HUDEP-2 (cell line): ENCODE measurements at regions not wholly inside any gene's neighbourhood (a gene's known extent, or its start where the extent isn't known, plus 50 kb on each side); places are given as distances from the start of the nearest gene placed in this dataset.

Source experiments
- DNase-seq, 76 experiments: peaks; one replicate each; lab custom pipeline; 2025; ENCODE audit not compliant: unreplicated experiment in 76 of 76; lab: John Stamatoyannopoulos, UW

DNA sequence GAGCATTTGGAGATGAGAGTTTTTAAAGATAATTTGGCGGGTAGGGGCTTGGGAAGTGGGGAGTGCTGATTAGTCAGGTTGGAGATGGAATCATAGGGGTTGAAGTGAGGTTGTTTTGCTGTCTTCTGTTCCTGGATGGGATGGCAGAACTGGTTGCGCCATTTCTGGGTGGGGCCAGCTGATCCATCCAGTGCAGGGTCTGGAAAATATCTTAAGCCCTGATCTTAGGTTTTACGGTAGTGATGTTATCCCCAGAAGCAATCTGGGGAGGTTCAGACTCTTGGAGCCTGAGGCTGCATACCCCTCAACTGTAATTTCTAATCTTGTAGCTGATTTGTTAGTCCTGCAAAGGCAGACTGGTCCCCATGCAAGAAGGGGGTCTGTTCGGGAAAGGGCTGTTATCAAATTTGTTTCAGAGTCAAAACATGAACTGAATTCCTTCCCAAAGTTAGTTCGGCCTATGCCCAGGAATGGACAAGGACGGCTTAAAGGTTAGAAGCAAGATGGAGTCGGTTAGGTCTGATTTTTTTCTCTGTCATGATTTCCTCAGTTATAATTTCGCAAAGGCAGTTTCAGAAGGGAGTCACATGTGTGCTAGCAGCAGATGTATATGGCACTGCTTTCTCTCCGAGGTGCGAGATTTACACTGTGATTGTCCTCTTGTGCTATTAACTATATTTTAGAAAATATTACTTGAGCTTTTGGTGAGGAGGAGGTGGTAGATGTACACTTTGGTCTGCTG is 540.4 kb downstream of the EDEM1 start:
- DNase-seq: no peak

DNA sequence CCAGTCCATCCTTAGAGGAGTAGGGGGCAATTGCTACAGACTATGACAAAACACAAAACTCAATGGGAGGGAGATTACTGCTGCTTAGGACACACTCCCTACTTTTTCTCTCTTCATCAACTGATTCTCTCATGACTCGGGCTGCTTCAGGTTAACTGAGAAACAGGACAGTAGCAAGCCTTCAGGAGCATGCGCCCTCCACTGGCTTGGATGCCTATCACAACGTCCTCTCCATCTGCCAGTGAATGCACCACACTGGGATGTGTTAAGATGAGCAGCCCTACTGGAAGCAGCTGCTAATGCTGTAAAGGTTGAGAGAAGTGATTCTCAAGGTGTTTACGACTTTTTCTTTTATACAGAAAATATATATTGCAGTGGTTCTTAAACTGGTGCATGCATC is 542.3 kb downstream of the EDEM1 start:
- no peak for DNase-seq

DNA sequence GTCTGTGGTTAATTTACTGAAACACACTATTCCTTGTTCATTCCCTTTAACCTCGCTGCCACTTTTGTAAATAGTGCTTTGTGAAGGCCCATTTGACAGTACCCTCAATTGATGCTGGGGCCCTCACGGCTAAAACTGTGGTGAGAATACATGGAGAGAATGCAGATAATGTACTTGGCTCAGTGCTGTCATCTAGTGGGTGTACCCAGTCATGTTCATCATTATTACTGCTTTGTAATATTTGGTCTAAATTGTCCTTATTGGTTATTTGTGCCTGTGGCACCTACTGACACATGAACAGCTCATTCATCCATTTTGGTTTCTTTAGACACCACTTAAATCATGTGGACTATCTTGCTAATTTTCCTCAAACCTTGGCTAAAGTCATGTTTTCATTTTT is 543.6 kb downstream of the EDEM1 start:
- DNase-seq: peak in 11 of 76 experiments; percentile 3 to 31 (median 12)

DNA sequence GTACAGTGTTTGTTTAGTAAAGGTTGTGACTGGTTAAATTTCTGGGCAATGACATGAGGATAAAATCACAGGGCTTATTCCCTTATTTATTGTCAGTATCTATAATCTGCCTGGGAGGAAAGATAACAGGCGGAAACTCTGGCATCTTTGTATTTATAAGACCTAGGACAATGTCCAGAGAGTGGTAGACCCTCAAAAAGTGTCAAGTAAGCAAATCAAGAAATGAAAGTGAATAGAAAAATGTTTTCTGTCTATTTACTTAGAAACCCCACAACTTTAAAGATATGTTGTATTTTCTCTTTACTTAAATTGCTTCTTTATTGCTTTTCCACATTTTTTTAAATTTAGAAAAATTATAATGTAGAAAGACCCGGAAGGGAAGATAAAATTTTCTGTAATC is 544.6 kb downstream of the EDEM1 start:
- no peak for DNase-seq

DNA sequence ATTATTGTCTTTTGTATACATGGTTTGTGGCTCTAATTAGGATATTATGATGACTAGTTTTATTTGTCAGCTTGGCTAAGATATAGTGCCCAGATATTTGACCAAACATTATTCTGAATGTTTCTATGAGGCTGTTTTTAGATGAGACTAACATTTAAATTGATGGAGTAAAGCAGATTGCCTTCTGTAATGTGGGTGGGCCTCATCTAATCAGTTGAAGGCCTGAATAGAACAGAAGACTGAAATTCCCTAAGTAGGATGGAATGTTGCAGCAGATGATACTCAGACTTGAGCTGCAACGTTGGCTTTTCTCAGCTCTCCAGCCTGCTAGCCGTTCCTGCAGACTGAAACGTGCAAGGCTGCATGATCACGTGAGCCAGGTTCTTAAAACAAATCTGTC is 546.5 kb downstream of the EDEM1 start:
- DNase-seq: no peak

DNA sequence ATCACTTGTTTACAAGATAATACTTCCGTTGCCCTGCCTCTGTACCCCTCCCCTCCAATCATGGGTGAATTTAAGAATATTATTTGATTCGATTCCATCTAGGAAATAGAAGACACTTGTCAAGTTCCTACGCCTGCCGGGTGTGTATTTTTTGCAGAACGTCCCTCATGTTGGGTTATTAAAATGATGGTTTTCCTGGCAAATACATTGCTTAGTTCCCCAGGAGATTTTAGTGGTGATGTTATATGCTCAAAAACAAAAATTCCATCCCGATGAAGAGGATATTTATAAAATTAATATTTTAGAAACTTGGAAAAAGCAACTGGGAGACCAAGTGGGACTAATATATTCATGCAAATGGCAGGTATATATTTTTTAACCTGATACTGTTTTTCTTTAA is 548.4 kb downstream of the EDEM1 start:
- DNase-seq: no peak

DNA sequence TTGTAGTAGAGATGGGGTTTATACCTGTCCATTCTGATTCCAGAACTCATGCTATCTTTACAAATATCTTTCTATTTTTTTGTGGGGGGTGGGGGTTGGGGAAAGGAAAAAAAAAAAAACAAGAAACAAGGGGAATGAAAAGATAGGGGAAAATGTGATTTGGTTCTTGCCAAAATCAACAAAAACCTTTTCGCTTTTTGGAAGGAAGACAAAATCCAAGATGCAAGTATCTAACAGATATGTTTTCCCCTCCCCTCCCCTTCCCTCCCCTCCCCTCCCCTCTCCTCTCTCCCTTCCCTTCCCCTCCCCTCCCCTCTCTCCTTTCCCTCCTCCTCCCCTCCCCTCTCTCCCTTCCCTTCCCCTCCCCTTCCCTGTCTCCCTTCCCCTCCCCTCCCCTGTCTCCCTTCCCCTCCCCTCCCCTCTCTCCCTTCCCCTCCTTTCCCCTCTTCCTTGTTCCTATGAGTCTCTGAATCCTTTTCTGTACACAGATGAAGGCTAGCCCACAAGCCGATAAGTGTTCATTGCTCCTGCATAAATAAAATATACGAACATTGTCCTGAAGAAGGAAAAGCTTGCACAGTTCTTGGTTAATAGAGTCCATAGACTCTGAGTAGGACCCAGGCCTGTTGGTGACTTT is 551.9 kb downstream of the EDEM1 start:
- no peak for DNase-seq

DNA sequence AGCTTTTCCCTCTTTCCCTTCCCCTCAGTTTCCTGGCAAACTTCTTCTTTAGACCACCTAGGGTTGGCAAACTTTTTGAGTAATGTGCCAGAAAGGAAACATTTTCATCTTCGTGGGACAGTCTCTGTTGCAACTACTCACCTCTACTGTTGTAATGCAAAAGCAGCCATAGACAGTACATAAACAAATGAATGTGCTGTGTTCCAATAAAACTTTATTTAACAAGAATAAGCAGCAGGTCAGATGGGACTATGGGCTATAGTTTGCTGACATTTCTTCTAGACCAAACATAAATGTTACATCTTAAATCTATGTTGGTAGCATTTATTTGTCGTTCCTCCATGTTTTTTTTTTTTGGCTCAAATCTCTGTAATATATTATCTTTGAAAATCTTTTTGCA is 552.4 kb downstream of the EDEM1 start:
- DNase-seq: no peak

DNA sequence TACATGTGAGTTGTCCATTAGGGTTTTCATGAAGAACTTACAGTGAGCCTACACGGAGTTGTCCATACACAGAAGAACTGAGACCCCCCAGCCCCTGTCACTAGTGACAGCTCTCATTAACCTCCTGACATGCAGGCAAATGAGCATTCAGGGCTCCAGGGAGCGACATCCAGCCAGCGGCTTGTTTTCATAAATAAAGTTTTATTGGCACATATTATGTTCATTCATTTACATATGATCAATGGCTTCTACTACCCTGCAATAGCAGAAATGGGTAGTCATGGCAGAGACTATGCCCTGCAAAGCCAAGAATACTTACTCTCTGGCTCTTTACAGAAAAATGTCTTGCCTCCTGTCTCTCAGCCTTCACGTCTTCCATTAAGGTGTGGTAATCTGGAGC is 553.5 kb downstream of the EDEM1 start:
- DNase-seq: no peak

DNA sequence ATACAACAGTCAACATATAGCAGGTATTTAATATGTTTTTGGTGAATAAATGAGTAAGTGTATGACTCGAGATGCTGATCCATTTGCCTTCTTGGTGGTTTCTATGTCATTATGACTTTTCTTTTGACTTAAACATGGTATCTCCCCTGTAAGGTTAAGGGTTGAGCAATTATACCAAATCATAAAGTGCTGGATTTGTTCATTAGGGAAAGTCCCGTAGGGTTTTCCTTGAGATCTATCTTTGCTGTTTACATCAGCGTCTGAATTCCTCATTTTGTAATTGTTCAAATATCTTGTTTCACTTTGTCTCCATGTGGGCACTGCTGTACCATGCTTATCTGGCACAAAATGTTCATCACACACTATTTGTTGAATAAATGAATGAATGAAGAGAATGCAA is 562.6 kb downstream of the EDEM1 start:
- DNase-seq: no peak

DNA sequence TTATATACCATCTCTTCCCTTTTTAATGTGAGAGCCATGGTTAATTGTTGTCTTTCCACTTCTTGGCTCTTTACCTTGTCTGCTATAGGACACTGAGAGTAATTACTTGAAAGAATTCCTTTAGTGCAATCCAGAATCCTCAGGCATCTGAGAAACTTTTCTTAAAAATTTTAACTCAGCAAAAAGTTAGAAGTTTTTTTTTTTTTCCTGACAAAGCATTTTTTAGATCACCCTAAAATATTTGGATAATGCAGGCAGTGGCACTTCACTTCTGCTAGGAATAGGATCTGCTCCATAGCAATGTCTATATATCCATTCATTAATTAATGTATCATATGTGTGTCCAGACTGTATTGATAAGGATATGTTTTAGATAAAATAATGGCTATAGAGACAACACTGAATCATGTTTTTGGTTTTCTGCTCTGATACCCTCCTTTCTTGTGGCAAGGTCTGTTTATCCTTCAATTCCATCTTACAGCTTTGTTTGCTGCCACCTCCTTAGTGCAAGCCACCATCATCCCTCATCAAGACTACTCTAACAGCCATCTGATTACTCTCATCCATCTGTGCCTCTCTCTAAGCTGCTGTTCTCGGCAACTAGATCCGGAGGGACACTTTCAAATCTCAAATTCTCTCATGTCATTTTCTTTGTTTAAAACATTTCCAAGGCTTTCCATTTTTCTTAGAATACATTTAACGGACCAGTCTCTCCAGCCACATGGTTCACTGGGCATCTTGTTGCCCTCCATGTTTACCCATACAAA is 563.5 kb downstream of the EDEM1 start:
- DNase-seq: no peak

DNA sequence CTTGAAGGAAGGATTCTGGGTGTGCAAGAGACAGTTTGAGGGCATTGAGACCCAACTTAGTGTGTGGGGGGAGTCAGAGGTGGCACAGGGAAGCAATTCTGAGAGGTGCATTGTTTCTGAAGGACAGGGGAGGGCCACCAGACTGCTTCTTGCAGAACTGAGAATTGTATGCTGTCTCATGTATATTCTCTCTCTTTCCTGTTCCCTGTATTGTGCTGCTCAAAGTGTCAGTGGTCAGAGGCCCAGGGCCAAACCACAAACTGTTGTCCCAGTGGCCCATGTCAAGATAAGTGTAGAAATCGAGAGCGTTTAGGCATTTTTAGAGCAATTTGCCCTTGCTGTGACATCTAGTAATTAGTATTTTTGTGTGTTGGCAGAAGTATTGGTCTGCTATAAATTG is 567.1 kb downstream of the EDEM1 start:
- peak in 65 of 76 experiments; percentile 3 to 79 (median 38) for DNase-seq

DNA sequence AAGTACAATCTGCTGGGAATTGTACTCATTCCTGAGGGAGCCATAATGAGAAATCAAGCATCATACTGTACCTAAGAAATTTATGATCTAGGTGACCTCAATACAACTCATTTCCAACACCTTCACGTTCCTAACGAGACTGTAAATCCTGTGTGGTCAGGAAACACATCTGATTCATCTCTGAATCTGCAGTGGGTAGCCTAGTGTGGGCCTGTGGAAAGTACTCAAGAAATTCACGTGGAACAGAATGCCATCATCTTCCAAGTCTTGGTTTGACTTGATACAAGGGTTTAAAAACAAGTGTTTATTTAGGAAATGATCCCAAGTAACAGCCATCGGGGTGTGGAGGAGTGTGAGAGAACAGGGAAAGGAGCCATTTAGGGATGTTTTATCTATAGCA is 568.9 kb downstream of the EDEM1 start:
- no peak for DNase-seq

DNA sequence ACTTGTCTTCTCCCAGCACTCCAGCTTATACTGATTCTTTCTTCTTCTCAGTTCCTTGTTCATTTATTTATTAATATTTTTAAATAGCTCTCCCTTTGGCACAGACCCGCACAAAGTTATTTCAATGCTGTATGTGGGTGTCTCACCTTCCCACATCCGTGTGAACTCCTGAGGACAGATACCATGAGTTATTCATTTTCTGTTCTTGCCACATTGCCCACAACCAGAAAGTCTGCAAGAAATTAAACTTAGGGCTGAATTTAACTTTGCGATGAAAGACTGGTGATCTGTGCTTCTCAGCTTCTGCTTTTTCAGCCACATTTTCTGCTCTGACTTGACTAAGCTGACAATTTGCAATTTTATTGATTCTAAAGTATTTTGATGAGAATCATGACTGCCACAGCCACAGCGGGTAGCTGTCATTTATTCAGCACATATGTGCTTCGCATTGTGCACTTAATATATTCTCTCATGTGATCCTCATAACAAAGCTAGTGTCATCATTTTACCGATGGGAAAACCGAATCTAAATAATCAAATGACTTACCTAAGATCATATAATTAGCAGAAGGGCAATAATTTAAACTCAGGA is 569.8 kb downstream of the EDEM1 start:
- no peak for DNase-seq

DNA sequence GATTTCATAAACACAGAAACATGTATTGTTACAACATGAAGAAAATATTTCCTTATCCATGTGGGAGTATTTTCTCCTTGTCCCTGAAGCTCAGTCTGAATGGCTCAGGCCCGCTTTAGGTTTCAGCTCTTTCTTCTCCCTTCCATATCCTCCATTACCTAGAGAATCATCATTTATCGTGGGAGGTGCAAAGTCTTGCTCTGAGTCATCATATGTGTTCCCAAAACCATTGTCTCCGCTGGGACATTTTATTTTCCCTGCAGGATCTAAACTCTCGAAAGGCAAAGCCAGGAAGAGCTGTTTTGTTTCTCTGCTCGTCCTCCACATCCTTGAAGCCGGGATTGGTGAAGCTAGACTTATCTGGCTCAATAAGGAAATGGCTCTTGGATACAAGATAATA is 571.2 kb downstream of the EDEM1 start:
- DNase-seq: no peak

DNA sequence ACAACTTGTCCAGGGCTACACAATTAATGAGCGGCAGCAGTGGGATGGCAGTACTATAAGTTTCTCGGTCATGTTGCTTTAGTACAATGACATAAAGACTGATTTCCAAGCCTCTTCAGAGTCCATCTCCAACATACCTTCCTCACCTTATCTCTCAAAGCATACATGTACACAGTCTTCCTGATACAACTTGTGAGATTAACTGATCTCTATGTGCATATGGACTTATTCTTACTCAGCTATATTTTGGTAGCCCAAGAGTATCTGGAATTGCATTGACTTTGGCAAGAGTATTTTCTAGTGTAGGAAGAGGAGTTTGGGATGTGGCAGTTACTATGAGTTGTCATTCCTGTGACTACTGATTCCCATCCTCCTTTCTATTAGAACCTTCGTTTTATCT is 575.0 kb downstream of the EDEM1 start:
- no peak for DNase-seq

DNA sequence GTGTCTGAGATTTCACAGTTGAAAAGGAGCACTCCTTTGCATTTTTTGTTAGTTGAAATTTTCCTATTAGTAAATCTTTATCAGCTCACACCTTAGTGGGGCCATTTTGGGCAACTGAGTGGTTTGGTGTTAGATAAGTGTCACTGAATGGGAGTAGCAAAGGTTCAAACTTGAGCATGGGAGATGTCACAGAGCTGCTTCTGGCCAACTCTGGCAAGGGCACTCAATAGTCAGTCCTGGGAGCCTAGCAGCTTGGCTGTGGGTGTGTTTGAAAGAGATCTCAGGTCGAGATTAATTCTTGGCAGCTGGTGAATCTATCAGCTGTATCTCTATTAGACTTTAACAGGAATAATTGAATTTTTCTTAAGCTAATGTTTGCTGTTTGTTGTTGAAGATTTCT is 579.3 kb downstream of the EDEM1 start:
- peak in 44 of 76 experiments; percentile 1 to 72 (median 28) for DNase-seq

DNA sequence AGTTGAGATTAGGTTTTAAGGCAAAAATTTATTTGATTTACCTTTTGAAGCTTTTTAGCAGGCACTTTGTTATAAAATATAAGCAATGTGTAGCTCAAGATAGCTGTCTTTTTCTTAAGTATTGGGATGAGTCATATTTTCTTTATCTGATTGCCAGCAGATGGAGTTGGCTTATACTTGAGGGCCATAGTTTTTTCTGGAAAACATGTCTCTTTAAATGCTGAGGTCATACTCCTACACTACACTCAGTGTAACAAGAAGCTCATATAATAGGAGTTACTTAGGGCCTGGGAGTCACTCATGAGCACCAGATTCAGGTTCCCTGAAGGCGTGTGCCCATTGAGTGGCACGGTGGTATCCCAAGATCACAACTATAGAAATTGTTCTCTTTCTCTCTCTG is 579.8 kb downstream of the EDEM1 start:
- DNase-seq: peak in 29 of 76 experiments; percentile 5 to 75 (median 32)

DNA sequence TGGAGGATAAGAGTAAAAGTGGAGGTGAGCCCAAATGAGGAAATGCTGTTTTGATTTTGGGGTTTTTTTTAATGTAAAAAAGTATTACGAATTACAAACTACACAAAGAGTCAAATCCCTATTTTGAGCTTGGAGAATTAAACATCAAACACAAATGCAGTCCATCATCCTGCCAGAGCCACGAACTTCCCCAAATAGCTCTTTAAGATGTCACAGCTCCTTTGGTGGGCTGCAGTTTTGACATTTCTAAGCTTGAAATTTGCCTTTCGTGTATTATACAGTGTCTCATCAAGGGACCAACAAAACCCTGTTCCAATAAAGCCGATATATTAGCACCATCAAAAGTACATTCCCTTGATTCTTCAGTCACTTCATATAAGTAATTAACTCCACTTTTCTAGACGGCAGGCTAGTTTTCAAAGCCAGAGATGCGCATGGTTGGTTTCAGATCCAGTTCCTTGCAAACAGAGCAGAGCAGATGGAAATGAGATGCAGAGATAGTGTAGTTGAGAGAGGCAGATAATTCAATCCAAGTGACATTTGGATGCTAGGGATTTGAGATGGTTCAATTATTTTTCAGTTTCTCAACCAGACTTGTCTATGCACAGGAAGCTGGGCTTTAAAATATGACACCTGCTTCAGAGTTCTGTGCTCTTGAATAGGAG is 580.9 kb downstream of the EDEM1 start:
- DNase-seq: no peak

DNA sequence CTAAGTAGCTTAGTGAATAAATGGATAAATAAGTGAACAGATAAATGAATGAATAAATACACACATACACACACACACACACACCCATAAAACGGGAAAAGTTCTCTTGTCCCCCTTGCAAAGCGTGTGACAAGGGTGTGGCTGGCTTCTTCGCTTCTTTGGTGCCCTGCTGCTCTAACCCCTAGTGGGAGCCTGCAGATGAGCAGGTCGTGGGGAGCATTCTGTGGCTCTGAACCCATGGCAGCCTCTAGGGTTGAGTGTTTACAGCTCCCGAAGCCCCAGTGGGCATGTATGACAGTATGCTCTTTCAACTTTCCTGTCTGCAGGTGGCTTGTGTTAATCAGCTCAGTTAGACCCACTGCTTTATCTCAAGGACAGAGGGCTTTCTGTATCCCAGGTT is 582.3 kb downstream of the EDEM1 start:
- peak in 5 of 76 experiments; percentile 8 to 39 (median 23) for DNase-seq

DNA sequence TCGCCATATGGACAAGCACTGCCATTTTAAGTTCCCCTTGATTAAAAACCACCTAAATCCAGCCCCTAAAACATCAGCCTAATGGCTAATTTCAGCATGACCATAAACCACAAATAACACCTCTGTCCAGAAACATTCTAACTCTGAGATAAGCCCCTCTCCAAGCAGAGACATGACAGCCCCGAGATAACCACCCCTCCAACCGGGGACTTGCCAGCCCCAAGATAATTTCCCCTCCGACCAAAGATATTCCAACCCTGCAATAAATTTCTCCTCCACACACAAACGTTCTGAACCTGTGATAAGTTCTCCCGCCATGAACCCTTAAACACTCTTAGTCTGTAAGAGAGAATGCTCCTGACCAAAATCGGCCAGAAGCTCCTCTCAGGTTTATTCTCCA is 586.8 kb downstream of the EDEM1 start:
- peak in 20 of 76 experiments; percentile 2 to 69 (median 26) for DNase-seq
